ENCODE measurements at regions not wholly inside any gene's neighbourhood (a gene's known extent, or its start where the extent isn't known, plus 50 kb on each side); places are given as distances from the start of the nearest gene placed in this dataset.

- DNase-seq, result no peak
- Mint-ChIP-seq H3K36me3 (ENCODE audit: low read depth) (no peaks in the 10 kb centered on the region), H3K4me1 (ENCODE audit: low read depth) (no peaks in the 10 kb centered on the region), H3K27ac (no peak overlapping the region), H3K27me3 (no peaks in the 10 kb centered on the region), H3K9me3 (peaks cover 5% of the 10 kb centered on the region), H3K4me3 (no peak overlapping the region)
Observed at GRCh38 chr3:117722856-117723255, 1013.3 kb downstream of the TUSC7 start.

GRCh38 chr3:117723825-117724224, 1014.2 kb downstream of the TUSC7 start:
- no peaks in the 10 kb centered on the region for H3K4me1 Mint-ChIP-seq (ENCODE audit: low read depth)
- H3K36me3 Mint-ChIP-seq (ENCODE audit: low read depth), result no peaks in the 10 kb centered on the region
- H3K9me3 Mint-ChIP-seq, result peaks cover 2% of the 10 kb centered on the region
- H3K27me3 Mint-ChIP-seq, result no peaks in the 10 kb centered on the region
- no peak for DNase-seq
- no peak overlapping the region for H3K27ac Mint-ChIP-seq
- no peak overlapping the region for H3K4me3 Mint-ChIP-seq

- DNase-seq, result no peak
- H3K4me3 Mint-ChIP-seq, result no peak overlapping the region
- H3K9me3 Mint-ChIP-seq, result peaks cover 2% of the 10 kb centered on the region
- H3K36me3 Mint-ChIP-seq (ENCODE audit: low read depth), result no peaks in the 10 kb centered on the region
- no peaks in the 10 kb centered on the region for H3K27me3 Mint-ChIP-seq
- H3K4me1 Mint-ChIP-seq (ENCODE audit: low read depth), result no peaks in the 10 kb centered on the region
- H3K27ac Mint-ChIP-seq, result no peak overlapping the region
Observed at GRCh38 chr3:117725314-117725713, 1015.7 kb downstream of the TUSC7 start.

GRCh38 chr3:117726776-117727175, 1017.2 kb downstream of the TUSC7 start:
- DNase-seq, result no peak
- Mint-ChIP-seq H3K9me3 (peaks cover 2% of the 10 kb centered on the region), H3K27me3 (no peaks in the 10 kb centered on the region), H3K27ac (no peak overlapping the region), H3K36me3 (ENCODE audit: low read depth) (no peaks in the 10 kb centered on the region), H3K4me1 (ENCODE audit: low read depth) (no peaks in the 10 kb centered on the region), H3K4me3 (no peak overlapping the region)

GRCh38 chr3:117728226-117728625, 1018.6 kb downstream of the TUSC7 start:
- Mint-ChIP-seq H3K4me3 (no peak overlapping the region), H3K9me3 (peaks cover 2% of the 10 kb centered on the region)

GRCh38 chr3:117734496-117734895, 1024.9 kb downstream of the TUSC7 start:
- Mint-ChIP-seq H3K27me3 (no peaks in the 10 kb centered on the region), H3K36me3 (ENCODE audit: low read depth) (no peaks in the 10 kb centered on the region), H3K9me3 (peaks cover 5% of the 10 kb centered on the region), H3K27ac (no peak overlapping the region), H3K4me3 (no peak overlapping the region), H3K4me1 (ENCODE audit: low read depth) (no peaks in the 10 kb centered on the region)
- no peak for DNase-seq

More at GRCh38 chr3:117728226-117728625, 1018.6 kb downstream of the TUSC7 start:
- DNase-seq, result no peak
- H3K36me3 Mint-ChIP-seq (ENCODE audit: low read depth), result no peaks in the 10 kb centered on the region
- H3K27me3 Mint-ChIP-seq, result no peaks in the 10 kb centered on the region
- H3K27ac Mint-ChIP-seq, result no peak overlapping the region
- H3K4me1 Mint-ChIP-seq (ENCODE audit: low read depth), result no peaks in the 10 kb centered on the region

- no peak for DNase-seq
- no peaks in the 10 kb centered on the region for H3K36me3 Mint-ChIP-seq (ENCODE audit: low read depth)
- no peaks in the 10 kb centered on the region for H3K4me1 Mint-ChIP-seq (ENCODE audit: low read depth)
- H3K27ac Mint-ChIP-seq, result no peak overlapping the region
- H3K27me3 Mint-ChIP-seq, result no peaks in the 10 kb centered on the region
- no peak overlapping the region for H3K4me3 Mint-ChIP-seq
- H3K9me3 Mint-ChIP-seq, result peaks cover 5% of the 10 kb centered on the region
Observed at GRCh38 chr3:117735481-117736101, 1026.0 kb downstream of the TUSC7 start.

- Mint-ChIP-seq H3K4me3 (no peak overlapping the region), H3K9me3 (peaks cover 5% of the 10 kb centered on the region), H3K36me3 (ENCODE audit: low read depth) (no peaks in the 10 kb centered on the region), H3K27ac (no peak overlapping the region), H3K27me3 (no peaks in the 10 kb centered on the region), H3K4me1 (ENCODE audit: low read depth) (no peaks in the 10 kb centered on the region)
- DNase-seq, result no peak
Observed at GRCh38 chr3:117736846-117737245, 1027.3 kb downstream of the TUSC7 start.

GRCh38 chr3:117743993-117744392, 1034.4 kb downstream of the TUSC7 start:
- H3K27ac Mint-ChIP-seq, result no peak overlapping the region
- no peaks in the 10 kb centered on the region for H3K36me3 Mint-ChIP-seq (ENCODE audit: low read depth)
- H3K9me3 Mint-ChIP-seq, result peaks cover 2% of the 10 kb centered on the region
- H3K4me3 Mint-ChIP-seq, result no peak overlapping the region
- no peaks in the 10 kb centered on the region for H3K27me3 Mint-ChIP-seq
- H3K4me1 Mint-ChIP-seq (ENCODE audit: low read depth), result no peaks in the 10 kb centered on the region
- no peak for DNase-seq

- no peaks in the 10 kb centered on the region for H3K36me3 Mint-ChIP-seq (ENCODE audit: low read depth)
- H3K27me3 Mint-ChIP-seq, result no peaks in the 10 kb centered on the region
- H3K27ac Mint-ChIP-seq, result no peak overlapping the region
- H3K4me1 Mint-ChIP-seq (ENCODE audit: low read depth), result no peaks in the 10 kb centered on the region
- DNase-seq, result no peak
- peaks cover 2% of the 10 kb centered on the region for H3K9me3 Mint-ChIP-seq
- no peak overlapping the region for H3K4me3 Mint-ChIP-seq
Observed at GRCh38 chr3:117744935-117745334, 1035.4 kb downstream of the TUSC7 start.

- Mint-ChIP-seq H3K4me1 (ENCODE audit: low read depth) (no peaks in the 10 kb centered on the region), H3K27me3 (no peaks in the 10 kb centered on the region), H3K27ac (no peak overlapping the region), H3K4me3 (no peak overlapping the region), H3K9me3 (peaks cover 2% of the 10 kb centered on the region), H3K36me3 (ENCODE audit: low read depth) (no peaks in the 10 kb centered on the region)
- DNase-seq, result no peak
Observed at GRCh38 chr3:117745516-117745915, 1035.9 kb downstream of the TUSC7 start.

GRCh38 chr3:117746066-117746465, 1036.5 kb downstream of the TUSC7 start:
- peaks cover 2% of the 10 kb centered on the region for H3K9me3 Mint-ChIP-seq
- H3K4me1 Mint-ChIP-seq (ENCODE audit: low read depth), result no peaks in the 10 kb centered on the region
- H3K4me3 Mint-ChIP-seq, result no peak overlapping the region
- no peaks in the 10 kb centered on the region for H3K36me3 Mint-ChIP-seq (ENCODE audit: low read depth)
- H3K27ac Mint-ChIP-seq, result no peak overlapping the region
- no peak for DNase-seq
- no peaks in the 10 kb centered on the region for H3K27me3 Mint-ChIP-seq

- no peak overlapping the region for H3K27ac Mint-ChIP-seq
- no peaks in the 10 kb centered on the region for H3K4me1 Mint-ChIP-seq (ENCODE audit: low read depth)
- no peaks in the 10 kb centered on the region for H3K36me3 Mint-ChIP-seq (ENCODE audit: low read depth)
- no peak for DNase-seq
- H3K27me3 Mint-ChIP-seq, result no peaks in the 10 kb centered on the region
- H3K9me3 Mint-ChIP-seq, result peaks cover 2% of the 10 kb centered on the region
- H3K4me3 Mint-ChIP-seq, result no peak overlapping the region
Observed at GRCh38 chr3:117748131-117748530, 1038.6 kb downstream of the TUSC7 start.

- no peak for DNase-seq
- H3K27me3 Mint-ChIP-seq, result no peaks in the 10 kb centered on the region
- H3K36me3 Mint-ChIP-seq (ENCODE audit: low read depth), result no peaks in the 10 kb centered on the region
- H3K9me3 Mint-ChIP-seq, result peaks cover 7% of the 10 kb centered on the region
- H3K27ac Mint-ChIP-seq, result no peak overlapping the region
- H3K4me3 Mint-ChIP-seq, result no peak overlapping the region
- H3K4me1 Mint-ChIP-seq (ENCODE audit: low read depth), result no peaks in the 10 kb centered on the region
Observed at GRCh38 chr3:117750674-117751269, 1041.2 kb downstream of the TUSC7 start.

- Mint-ChIP-seq H3K27ac (no peak overlapping the region), H3K27me3 (no peaks in the 10 kb centered on the region), H3K9me3 (peaks cover 7% of the 10 kb centered on the region), H3K4me1 (ENCODE audit: low read depth) (no peaks in the 10 kb centered on the region), H3K4me3 (no peak overlapping the region), H3K36me3 (ENCODE audit: low read depth) (no peaks in the 10 kb centered on the region)
- DNase-seq, result no peak
Observed at GRCh38 chr3:117751651-117752050, 1042.1 kb downstream of the TUSC7 start.
